Nephron progenitor cell (in vitro differentiated cells): ENCODE measurements at regions not wholly inside any gene's neighbourhood (a gene's known extent, or its start where the extent isn't known, plus 50 kb on each side); places are given as distances from the start of the nearest gene placed in this dataset.

ENCODE experiments used
- DNase-seq: peaks from one replicate; pipeline ENCODE4 v3.0.0; 2021
- H3K27ac Mint-ChIP-seq: 2 replicates; pipeline ENCODE4 v1.8.0; 2021; ENCODE audit warnings: mild to moderate bottlenecking, moderate library complexity, mixed read lengths
- H3K27me3 Mint-ChIP-seq: 2 replicates; pipeline ENCODE4 v1.8.0; 2021; ENCODE audit warnings: mild to moderate bottlenecking, low read depth, mixed read lengths; ENCODE audit not compliant: poor library complexity
- H3K36me3 Mint-ChIP-seq: 2 replicates; pipeline ENCODE4 v1.8.0; 2021; ENCODE audit warnings: low read depth, mixed read lengths
- H3K4me1 Mint-ChIP-seq: 2 replicates; pipeline ENCODE4 v1.8.0; 2021; ENCODE audit warnings: mixed read lengths
- H3K4me3 Mint-ChIP-seq: 2 replicates; pipeline ENCODE4 v1.8.0; 2021; ENCODE audit warnings: mild to moderate bottlenecking, moderate library complexity, mixed read lengths
- H3K9me3 Mint-ChIP-seq: 2 replicates; pipeline ENCODE4 v1.8.0; 2021; ENCODE audit warnings: mild to moderate bottlenecking, moderate library complexity, mixed read lengths
- TF ChIP-seq, protein P1 (sequence below): fragments of 200-600 bp; sonication (generic); IDR thresholded peaks from 2 replicates; pipeline ENCODE4 v1.5.0; 2021; ENCODE audit warnings: antibody characterized with exemption

DNA sequence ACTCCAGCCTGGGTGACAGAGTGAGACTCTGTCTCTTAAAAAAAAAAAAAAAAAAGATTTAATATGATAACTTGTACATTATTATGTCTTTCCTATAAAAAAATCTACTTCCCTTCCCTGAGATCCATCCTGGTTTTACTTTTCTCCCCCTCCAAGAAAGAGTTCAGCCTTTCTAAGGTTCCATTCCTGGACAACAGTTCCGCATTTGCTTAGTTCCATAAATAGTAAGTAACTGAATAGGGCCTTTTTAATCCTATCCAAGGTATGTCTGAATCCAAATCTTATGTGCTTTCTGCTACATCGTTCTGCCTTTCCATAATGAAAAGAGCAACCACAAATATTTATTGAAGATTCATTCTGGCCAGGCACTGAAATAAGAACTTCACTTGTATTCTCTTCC, 187.8 kb downstream of the DACT1 start:
- Mint-ChIP-seq H3K4me3 (no peak overlapping the region), H3K4me1 (peaks cover 19% of the 10 kb centered on the region), H3K36me3 (peaks cover 10% of the 10 kb centered on the region), H3K9me3 (peaks cover 27% of the 10 kb centered on the region), H3K27me3 (peaks cover 9% of the 10 kb centered on the region), H3K27ac (no peak overlapping the region)
- no peak for DNase-seq
- TF ChIP-seq, protein P1, sequence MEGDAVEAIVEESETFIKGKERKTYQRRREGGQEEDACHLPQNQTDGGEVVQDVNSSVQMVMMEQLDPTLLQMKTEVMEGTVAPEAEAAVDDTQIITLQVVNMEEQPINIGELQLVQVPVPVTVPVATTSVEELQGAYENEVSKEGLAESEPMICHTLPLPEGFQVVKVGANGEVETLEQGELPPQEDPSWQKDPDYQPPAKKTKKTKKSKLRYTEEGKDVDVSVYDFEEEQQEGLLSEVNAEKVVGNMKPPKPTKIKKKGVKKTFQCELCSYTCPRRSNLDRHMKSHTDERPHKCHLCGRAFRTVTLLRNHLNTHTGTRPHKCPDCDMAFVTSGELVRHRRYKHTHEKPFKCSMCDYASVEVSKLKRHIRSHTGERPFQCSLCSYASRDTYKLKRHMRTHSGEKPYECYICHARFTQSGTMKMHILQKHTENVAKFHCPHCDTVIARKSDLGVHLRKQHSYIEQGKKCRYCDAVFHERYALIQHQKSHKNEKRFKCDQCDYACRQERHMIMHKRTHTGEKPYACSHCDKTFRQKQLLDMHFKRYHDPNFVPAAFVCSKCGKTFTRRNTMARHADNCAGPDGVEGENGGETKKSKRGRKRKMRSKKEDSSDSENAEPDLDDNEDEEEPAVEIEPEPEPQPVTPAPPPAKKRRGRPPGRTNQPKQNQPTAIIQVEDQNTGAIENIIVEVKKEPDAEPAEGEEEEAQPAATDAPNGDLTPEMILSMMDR, result no peak

DNA sequence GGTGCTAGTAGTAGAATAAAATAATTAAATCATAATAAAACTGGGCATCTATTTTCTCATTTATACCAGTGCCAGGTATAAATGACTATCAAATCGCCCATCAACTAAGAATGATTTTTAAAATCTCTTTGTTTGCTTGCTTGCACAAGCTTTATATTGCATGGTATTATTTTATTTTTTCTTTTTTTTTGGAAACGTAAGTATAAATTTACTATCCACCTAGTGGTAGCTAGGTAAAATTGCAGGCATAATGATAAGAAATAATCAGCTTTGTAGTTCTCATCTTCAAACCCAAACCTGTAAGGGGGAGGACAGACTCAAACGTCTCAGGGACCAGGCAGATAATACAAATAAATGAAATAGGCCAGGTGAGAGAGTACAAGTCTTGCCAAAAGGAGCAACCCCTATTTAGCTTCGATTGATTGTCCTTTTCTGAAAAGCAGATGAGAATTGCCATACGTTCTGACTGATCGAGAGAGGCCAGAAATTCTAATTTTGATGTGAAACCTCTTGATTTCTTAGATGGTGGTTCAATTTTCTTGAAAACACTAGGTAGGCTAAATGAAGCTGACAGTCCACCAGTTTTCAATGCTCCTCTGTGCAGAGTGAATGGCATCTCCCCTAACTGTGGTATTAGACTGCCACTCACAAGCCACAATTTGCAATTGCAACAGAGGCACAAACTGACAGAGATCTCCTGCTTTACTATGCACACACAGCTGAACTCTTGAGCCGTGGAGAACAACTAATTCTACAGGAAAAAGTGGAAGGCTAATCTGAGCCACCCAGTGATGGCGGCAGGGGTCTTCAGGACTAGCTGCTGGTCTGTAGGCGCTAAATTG, 189.3 kb downstream of the DACT1 start:
- no peak for DNase-seq
- H3K4me1 Mint-ChIP-seq, result peaks cover 24% of the 10 kb centered on the region
- peaks cover 9% of the 10 kb centered on the region for H3K27me3 Mint-ChIP-seq
- H3K4me3 Mint-ChIP-seq, result no peak overlapping the region
- no peak overlapping the region for H3K27ac Mint-ChIP-seq
- TF ChIP-seq, protein P1, result peak; percentile 31
- peaks cover 27% of the 10 kb centered on the region for H3K9me3 Mint-ChIP-seq
- peaks cover 10% of the 10 kb centered on the region for H3K36me3 Mint-ChIP-seq

DNA sequence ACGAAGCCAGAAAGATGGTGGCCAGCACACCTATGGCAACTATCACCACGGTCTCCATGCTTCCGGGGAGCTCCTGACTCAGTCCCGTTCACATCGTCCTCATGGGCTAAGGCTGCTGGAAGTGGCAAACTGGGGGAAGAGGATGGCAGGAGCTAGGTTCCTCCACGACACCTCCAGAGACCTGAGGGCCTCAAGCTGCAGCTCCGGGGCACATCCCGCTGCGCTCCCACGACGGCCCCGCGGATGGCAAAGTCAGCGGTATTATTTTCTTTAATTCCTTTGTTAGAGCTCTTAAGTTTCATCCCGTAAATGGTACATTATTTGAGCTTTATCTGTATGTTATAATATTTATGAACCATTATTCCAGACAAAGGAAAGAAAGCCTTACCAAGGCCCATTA, 190.5 kb downstream of the DACT1 start:
- Mint-ChIP-seq H3K4me3 (no peak overlapping the region), H3K9me3 (peaks cover 33% of the 10 kb centered on the region)

DNA sequence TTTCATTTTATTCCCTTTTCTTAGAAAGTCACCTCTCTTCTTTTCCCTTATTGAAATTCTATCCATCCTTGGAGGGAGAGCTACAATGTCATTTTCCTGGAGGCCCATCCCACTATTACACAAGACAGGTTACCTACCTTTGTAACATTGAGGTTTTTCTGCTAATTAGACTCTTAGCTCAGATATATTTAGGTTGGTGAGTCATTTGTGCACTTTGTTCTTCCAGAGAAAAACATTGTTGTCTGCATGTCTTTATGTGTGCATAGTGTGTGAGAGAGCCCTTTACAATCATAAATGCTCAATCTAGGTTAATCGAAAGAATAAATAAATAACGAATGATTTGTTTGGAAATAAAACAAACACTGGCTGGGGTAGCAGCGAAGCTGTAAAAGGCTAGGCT, 191.8 kb downstream of the DACT1 start:
- peak overlapping the region; percentile 3 for H3K27ac Mint-ChIP-seq
- H3K4me1 Mint-ChIP-seq, result peaks cover 20% of the 10 kb centered on the region
- H3K27me3 Mint-ChIP-seq, result peaks cover 4% of the 10 kb centered on the region
- no peak overlapping the region for H3K4me3 Mint-ChIP-seq
- peaks cover 40% of the 10 kb centered on the region for H3K9me3 Mint-ChIP-seq
- TF ChIP-seq, protein P1, result no peak
- peaks cover 19% of the 10 kb centered on the region for H3K36me3 Mint-ChIP-seq
- DNase-seq, result no peak

More for the DNA sequence above, 190.5 kb downstream of the DACT1 start:
- no peak for DNase-seq
- Mint-ChIP-seq H3K36me3 (peaks cover 16% of the 10 kb centered on the region), H3K27ac (no peak overlapping the region), H3K4me1 (peaks cover 25% of the 10 kb centered on the region), H3K27me3 (peaks cover 4% of the 10 kb centered on the region)
- TF ChIP-seq, protein P1, result no peak

DNA sequence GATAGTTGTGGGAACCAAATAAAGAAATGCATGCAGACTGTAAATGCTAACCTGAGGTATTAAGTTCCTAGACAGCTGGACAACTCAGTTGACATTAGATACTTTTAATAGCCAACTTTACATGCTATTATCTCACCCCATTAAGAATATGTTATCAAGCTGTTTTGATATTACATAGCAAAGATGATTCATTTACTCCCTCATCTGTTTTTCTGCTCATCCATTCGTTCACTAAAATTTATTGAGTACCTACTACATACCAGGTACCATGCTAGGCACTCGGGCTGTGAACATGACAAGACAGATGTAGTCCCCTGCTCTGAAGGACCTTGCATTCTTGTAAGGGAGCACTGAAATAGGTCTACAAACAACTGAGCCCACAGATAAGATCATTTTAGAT, 192.4 kb downstream of the DACT1 start:
- Mint-ChIP-seq H3K27me3 (peaks cover 3% of the 10 kb centered on the region), H3K4me3 (no peak overlapping the region), H3K27ac (no peak overlapping the region), H3K4me1 (peaks cover 20% of the 10 kb centered on the region), H3K36me3 (peaks cover 19% of the 10 kb centered on the region), H3K9me3 (peaks cover 41% of the 10 kb centered on the region)
- DNase-seq, result no peak
- TF ChIP-seq, protein P1, result no peak

DNA sequence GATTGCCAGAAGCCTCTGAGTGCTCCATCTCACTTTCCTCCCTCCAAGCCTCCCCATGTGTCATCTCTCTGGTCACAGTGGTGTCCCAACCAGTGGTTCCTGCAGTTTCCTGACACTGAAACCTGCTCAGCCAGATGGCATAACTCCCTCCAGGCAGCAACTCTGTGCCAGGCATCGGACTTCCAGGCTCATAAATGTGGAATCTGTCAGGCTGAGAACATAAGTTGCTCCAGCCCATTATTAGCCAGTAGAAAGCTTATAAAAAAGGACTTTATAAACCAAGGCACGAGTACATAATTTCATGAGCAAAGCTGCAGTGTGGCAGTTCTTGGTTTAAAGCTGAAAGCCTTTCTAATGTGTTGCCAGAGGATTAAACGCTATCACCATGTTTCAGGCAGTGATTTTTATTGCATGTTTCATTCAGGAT, 194.3 kb downstream of the DACT1 start:
- Mint-ChIP-seq H3K27ac (peak overlapping the region; percentile 66), H3K36me3 (peaks cover 9% of the 10 kb centered on the region), H3K27me3 (no peaks in the 10 kb centered on the region), H3K4me1 (peaks cover 20% of the 10 kb centered on the region), H3K4me3 (no peak overlapping the region), H3K9me3 (peaks cover 29% of the 10 kb centered on the region)
- no peak for DNase-seq
- TF ChIP-seq, protein P1, result no peak
